ENCODE measurements at regions not wholly inside any gene's neighbourhood (a gene's known extent, or its start where the extent isn't known, plus 50 kb on each side); places are given as distances from the start of the nearest gene placed in this dataset.

DNA sequence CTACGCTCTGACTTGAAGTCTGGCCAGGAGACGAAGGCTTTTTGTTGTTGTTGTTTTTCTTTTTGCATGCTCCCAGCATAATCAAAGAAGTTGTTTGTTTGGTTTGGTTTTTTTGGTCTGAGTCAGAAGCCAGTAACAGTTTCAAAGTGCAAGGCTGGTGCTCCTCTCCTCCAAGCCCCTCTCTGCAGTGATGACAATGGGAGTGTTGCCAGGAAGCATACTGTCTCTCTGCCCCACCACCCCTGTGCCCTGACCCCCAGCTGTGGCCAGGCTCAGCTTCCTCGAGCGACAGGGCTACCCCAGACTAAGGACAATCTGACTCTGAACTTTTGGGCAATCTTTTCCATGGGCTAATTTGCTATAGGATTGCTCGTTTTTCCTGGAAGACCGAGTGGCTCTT, 173.8 kb upstream of the PITX1 start:
- FAIRE-seq (no peak), DNase-seq (ENCODE audit: insufficient read length, low spot score) (no peak)

DNA sequence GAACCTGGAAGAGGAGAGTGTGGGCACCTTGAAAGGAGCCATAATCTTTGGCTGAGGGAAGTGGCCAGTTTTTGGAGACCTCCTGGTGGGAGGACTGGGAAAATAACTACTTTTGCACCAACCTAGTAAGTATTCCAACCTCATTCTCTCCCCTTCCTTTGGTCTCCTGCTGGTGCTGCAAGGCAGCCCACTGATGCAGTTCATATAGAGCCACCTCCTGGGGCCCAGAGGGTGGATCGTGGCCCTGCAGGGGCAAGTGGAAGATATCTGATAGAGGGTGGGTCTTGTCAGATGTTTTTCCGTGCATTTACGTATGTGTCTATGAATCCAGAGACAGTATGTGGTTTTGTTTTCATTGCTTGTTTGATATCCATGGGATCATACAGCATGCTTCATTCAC, 172.8 kb upstream of the PITX1 start:
- FAIRE-seq = no peak
- no peak for DNase-seq (ENCODE audit: insufficient read length, low spot score)

DNA sequence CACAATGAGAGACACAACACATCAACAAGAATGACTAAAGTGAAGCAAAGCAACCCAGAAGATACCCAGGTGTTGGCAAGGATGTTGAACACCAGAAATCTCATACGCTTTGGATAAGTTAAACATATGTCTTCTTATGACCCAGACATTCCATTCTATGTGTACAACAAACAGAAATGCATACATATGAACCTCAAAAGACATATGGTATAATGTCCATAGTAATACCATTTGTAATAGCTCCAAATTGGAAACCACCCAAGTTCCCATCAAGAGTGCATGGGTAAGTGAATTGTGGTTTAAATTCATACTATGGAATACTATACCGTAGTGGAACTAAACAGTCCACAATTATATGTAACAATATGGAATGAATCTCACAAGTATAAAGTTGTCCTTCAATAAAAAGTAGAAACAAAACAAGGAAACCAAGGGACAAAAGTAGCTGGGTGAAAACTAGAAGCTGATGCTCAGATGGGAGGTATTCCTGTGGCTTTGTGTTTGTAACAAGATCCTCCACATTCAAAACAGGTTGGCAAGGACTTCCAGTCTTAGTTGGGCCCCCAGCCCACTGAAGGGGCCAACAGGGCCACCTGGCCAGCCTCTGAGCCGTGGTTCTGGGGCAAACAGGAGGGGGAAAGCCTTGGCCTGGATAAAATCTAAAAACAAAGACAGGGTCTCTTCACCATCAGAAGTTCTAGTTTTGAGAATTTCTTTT, 171.8 kb upstream of the PITX1 start:
- DNase-seq (ENCODE audit: insufficient read length, low spot score) = no peak
- no peak for FAIRE-seq

DNA sequence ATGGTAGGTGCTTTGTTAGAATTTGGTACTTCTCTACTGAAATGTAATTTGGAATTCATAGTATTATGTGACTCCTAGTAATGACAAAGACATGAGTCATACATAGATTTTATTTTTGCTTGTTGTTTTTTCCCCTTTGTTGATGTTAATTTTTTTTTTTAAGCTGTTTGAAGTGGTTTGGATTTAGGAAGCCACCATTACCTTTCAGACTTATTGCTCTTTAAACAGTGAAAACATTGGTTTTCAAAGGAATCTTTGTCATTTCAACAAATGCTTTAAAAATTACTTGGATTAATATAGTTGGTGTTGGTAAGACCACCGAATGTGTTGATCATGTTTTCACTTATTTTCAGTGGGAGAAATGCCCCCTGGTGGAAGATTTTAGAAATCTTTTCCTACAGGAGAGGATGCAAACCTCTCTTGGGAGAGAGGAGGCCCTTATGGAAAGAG, 170.1 kb upstream of the PITX1 start:
- no peak for DNase-seq (ENCODE audit: insufficient read length, low spot score)
- FAIRE-seq = no peak

DNA sequence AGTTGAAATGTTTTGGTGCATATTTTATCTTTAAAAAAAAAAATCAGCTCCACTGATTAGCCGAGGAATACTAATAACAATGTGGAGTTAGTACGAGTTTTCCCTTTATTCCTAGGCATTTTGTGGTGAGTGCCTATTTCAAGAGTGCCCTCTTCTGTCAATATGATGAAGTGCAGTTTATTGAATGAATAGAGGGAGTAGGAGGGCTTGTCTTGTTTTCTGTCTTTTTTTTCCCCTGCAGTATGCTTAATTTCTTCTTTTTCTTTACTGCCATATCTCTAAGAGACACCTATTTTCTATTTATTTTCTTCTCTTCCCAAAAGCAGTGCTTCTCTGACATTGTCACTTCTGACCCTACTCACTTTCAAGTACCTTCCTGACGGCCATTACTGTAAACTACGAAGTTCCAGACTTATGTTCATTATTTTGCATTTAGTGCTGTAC, 169.6 kb upstream of the PITX1 start:
- DNase-seq (ENCODE audit: insufficient read length, low spot score) (no peak), FAIRE-seq (no peak)

DNA sequence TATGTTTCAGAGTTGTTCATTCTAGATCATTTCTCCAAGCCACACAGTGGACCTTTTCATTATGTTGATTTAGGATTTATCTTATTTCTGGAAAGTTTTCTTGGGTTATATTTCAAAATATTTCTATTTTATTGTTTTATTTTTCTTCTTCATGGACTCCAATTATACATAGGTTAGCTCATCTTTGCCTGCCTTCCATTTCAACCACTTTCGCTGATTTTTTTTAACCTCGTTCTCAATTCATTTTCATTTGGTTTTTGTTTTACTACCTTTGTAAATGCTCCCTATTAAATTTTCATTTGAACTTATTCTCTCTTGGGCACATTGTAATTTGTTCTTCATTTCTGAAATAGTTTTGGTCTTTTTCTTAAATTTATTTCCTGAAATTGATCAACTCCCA, 169.0 kb upstream of the PITX1 start:
- FAIRE-seq (no peak), DNase-seq (ENCODE audit: insufficient read length, low spot score) (no peak)

DNA sequence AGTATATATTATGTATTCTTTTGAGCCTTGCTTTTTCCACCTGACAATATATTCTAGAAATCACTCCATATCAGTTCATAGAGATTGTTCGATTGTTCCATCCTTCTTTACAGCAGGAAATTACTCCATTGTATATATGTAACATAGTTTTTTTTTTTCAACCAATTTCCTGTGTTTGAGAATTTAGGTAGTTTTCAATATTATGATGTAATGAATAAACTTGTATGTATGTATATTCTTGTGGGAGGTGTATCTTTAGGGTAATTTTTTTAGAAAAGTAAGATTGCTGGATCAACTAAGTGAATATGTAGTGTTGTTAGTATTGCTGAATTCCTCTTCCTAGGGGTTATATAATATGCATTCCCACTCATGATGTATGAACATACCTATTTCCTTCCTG, 165.9 kb upstream of the PITX1 start:
- no peak for FAIRE-seq

DNA sequence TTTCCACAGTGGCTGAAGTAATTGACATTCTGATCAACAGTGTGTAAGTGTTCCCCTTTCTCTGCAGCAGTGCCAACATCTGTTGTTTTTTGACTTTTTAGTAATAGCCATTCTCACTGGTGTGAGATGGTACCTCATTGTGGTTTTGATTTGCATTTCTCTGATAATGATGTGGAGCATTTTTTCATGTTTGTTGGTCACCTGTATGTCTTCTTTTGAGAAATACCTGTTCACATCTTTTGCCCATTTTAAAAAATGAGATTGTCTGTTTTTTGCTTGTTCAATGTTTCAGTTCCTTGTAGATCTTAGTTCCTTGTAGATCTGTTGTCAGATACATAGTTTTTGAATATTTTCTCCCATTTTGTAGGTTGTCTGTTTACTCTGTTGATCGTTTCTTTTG, 162.5 kb upstream of the PITX1 start:
- no peak for DNase-seq (ENCODE audit: insufficient read length, low spot score)
- FAIRE-seq = no peak

More for the DNA sequence above, 165.9 kb upstream of the PITX1 start:
- DNase-seq (ENCODE audit: insufficient read length, low spot score) = no peak

DNA sequence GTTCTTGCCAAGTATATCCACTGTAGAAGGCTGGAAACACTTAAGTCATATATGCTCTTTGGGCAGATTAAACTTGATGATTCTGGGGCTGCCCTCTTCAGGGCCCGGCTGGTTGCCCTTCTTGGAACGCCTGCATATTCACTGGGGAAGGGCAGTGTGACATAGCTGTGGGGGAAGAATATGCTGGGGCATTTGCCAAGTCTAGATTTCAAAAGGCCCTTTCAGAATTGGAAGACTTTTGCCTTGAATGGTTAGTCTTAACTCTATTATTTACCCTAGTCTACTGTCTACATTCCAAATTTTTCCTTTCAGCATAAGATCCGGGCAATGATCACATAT, 161.2 kb upstream of the PITX1 start:
- FAIRE-seq (no peak), DNase-seq (ENCODE audit: insufficient read length, low spot score) (no peak)

DNA sequence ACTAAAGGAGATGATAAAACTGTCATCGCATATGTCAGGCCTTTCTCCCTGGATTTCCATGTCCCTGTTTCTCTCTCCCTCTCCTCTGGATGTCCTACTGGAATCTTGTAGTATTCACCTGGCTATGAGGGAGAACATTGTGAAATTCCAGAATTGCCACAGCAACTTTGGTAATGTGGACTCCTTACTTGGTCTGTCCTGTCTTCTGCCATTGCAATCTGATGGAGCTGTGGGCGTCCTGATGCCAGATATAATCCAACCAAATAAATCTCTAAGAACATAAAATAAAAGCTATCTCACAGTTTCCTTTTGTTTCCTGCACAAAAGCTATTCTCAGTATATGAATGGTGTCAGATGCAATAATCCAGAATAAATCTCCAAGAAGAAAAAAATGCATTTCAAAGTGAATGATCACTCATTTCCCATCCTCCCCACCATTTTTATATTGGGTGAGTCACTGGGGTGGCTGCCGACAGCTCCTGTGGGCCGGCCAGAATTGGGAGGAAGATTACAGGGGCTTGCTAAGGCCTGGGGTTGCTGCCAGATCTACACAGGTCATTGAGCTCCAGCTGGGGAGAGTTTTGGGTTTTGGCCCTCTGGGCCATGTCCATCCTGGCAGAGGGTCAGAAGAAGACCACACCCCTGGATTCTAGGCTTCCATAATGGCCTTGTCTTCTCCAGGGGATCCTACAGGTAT, 160.7 kb upstream of the PITX1 start:
- no peak for FAIRE-seq
- DNase-seq (ENCODE audit: insufficient read length, low spot score) = no peak

DNA sequence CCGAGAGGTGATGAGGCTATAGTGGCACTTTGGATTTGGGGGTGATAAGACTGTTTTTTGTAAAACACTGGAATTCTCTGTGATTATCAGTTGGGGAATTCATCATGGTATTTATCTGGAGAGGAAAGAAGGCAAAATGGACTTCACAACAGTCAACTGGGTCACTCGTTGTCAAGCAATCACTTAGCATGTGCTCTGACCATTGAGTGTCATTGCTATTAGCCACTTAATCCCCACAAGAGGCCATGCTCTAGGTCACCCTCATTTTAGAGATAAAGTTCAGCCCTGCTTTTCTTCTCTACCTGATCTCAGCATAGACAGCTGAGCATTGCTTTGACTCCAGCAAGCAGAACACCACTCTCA, 160.1 kb upstream of the PITX1 start:
- FAIRE-seq (no peak), DNase-seq (ENCODE audit: insufficient read length, low spot score) (no peak)

DNA sequence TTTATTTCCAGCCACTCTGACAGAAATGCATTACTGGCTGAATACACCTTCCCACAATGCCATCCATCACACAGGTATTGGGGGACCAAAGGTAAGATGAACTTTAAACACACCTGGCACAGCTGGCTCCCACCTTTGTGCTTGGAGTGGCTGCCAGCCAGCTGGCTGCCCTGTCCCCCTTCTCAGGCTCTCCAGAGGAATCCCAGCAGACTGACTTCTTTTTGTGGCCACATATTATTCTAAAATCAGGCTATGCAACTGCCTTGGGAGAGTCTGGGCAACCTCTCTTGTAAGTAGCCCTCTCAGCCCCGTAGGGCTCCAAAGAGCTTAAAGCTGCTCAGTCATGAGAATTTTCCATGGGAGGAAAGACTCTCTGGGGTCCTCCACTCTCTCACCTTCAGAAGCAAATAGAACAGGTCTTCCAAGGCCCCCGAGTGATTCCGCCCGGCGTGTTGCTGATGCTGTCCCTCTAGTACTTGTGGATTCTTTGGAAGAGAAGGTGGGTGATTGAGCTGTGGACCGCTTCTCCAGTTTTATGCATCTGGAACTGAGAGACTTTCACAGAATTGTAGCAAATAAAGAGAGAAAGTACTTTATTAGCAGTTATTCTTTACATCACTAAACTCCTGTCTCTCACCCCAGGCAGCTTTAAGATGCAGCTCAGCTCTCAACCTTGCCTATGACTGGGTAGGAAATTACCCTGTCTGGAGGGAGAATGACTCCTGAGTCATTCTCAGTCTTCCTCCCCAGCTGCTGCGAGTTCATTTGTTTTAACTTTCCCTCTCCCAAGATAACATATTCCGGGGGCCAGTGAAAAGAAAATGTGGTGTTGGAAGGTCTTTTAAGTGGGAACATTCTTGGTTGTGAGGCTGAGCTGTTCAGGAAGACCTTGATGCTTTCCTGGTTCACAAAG, 159.4 kb upstream of the PITX1 start:
- FAIRE-seq (no peak), DNase-seq (ENCODE audit: insufficient read length, low spot score) (no peak)

DNA sequence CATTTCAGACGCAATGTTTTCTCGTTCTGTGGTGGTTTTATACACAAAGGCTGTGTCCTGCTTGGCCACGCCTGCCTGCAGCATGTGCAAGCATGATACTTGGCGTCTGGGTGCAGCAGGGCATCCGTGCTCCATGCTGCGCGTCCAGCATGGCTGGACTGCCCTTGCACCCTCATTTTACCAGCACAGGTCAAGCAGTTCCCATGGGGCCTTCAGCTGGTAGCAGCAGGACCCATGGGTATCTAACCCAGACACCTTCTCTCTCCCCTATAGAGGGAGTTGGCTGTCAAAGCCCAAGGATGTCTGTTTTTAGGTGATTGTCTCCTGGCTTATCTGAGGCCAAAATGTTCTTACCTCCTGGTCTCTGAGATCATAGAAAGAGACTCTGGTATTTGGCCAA, 158.3 kb upstream of the PITX1 start:
- FAIRE-seq = no peak
- DNase-seq (ENCODE audit: insufficient read length, low spot score) = no peak

DNA sequence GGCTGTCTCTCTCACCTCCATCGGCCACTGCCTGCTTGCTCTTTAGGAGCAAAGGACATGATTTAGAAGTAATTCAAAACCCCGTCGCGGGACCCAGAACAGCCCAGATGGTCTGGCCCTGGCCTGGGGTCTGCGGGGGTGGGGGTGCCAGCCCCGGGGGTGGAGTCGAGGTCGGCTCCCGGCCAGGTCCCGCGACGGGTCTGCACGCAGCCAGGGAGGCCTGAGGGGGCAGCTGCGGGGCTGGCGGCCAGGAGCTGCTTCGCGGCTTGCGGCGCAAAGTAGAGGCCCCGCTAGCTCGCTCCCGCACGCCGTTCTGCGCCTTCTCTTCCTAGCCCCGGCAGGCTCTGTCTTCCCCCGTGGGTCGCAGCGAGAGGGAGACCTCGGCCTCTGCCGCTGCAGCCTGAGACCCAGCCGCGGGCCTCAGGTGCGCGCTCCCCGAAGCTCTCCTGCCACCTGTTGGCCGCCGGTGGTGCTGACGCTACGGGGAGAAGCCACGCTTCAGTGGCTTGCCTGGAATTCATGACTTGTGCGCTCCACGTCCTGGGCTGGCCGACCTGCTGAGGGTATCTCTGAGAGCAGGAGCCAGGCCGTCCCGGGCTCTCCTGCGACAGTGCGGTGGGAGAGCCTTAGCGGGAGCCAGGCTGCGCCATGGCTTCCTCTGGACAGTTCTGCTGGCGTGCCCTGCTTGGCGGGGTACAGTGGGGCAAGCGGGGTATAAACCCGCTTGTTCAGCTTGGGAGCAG, 157.2 kb upstream of the PITX1 start:
- FAIRE-seq (peak; percentile 68), DNase-seq (ENCODE audit: insufficient read length, low spot score) (peak; percentile 62)

DNA sequence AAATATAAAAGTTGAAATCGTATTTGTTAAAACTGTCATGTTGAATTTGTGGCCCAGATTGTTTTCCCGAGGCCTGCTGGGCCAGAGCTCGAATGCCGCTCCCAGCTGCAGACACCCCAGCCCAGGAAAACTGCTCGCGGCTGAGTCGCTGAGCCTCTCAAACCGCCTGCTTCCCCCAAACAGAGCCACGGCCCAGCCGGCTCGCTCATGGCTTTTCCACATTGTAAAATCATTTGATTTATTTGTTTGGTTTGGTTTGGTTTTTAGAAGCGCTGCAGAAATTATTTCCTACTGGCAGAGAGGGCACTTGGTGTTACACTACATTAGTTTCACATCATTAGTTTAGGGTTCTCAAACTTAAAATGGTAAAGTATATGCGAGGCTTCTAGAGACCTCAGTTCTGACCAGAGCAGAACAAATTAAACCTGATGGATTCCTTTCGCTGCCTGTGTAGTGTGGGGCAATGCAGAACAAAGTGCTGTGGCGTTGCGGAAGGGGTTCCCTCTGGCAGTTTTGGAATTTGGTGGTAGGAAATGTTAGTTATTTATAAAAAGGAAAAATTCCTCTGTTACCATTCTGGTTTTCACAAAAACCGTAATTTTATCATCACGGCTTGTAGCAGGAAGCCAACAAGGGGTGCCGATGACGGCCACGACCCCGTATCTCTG, 156.5 kb upstream of the PITX1 start:
- FAIRE-seq (no peak), DNase-seq (ENCODE audit: insufficient read length, low spot score) (no peak)

DNA sequence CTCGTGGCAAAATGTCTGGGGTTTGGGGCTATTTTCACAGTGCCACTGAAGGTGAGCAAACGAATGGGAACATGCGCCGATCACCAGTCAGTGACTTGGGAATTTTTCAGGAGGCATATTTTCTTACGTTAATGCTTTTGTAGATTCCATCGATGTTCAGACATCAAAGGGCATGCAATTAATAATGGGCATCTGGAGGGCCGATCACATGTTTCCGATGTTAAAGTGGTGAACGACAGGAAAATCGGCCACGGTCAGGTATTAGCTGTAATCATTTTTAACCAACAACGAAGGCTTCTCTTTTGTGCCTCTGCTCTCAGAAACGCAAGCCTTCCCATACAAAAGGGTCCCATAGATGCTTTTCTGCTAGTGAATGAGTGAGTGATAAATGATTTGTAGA, 155.0 kb upstream of the PITX1 start:
- no peak for FAIRE-seq
- DNase-seq (ENCODE audit: insufficient read length, low spot score) = no peak

DNA sequence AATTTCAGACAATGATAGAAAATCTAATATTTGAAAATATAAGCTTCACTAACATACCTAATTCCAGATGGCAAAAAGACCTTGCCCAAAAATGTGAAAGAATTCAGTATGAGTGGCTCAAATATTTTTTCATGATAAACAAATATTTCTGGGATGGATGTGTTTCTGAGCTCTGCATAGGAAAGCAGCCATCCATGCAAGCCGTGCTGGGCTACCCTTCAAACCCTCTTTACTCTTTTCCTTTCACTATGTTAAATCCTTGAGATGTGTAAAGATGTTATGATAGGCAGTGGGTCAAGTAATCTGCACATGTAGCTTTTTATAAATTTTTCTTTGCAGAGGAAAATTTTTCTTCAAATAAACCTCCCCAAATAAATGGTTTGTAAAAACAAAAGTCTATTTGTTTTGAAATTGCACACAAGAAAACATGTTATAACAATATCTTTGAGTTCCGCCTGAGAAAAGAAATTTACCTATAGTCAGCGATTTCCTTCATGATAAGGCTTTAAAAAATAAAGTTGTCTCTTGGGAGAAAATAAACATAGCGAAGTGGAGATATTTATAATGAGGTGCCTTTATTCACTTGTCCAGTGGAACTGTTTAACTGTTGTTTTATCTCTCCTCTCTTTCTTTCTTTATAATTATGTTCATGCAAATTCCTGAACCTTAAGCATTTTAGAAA, 154.3 kb upstream of the PITX1 start:
- no peak for FAIRE-seq
- DNase-seq (ENCODE audit: insufficient read length, low spot score) = no peak

DNA sequence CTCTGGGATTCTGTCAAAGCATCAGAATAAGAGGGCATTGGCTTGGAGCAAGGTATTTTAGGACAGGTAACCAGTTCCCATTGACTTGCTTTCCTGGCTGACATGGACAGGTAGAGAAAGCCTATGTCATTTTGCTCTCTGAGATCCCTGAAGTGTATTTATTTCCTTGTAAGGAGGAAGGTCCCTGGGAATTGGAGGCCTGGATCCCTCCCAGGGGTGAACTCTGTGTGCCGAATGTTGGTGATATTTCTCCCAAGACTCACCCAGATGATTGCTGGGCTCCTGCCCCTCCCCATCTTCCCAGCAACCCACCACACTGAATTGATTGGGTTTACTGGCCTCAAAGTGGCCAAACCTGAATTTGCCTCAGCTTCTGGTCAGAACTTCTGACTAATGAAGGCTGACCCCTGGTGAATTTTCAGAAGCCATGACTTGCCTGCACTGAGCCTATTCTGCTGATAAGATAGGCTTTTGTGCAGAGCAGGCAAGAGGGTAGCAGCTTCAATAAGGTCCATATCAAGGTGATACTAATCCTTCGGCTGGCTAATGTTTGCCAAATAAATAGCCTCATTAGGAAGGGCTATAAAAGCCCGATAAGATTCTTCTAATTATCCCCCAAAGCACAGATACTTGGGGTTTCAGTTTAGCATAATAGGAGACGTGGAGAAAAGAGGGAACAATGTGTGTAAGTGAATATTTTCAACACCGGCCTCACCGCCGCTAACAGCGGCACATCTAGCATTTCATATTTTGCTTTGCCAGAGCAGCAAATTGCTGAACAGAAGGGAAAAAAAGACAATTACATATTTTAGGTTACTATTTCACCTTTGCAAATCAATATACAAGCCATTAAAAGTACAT, 152.9 kb upstream of the PITX1 start:
- DNase-seq (ENCODE audit: insufficient read length, low spot score) (no peak), FAIRE-seq (no peak)
